Colonic mucosa (tissue), 4 donors: ENCODE measurements at regions not wholly inside any gene's neighbourhood (a gene's known extent, or its start where the extent isn't known, plus 50 kb on each side); places are given as distances from the start of the nearest gene placed in this dataset.
"Not testable (repeated sequence)": the region's sequence is repeated elsewhere in the genome, so short reads cannot be mapped to it uniquely, and the experiment has no call there.

ENCODE experiments used
- DNase-seq: peaks from one replicate; pipeline ENCODE4 v3.0.0-alpha.2; 2020
- H3K27ac ChIP-seq: fragments of 200-600 bp; one replicate; pipeline ENCODE4 v1.8.0; 2021
- H3K27me3 ChIP-seq: fragments of 200-600 bp; one replicate; pipeline ENCODE4 v1.8.0; 2021
- H3K36me3 ChIP-seq: fragments of 200-600 bp; one replicate; pipeline ENCODE4 v1.8.0; 2021
- H3K4me1 ChIP-seq: fragments of 200-600 bp; one replicate; pipeline ENCODE4 v1.8.0; 2021; ENCODE audit warnings: mild to moderate bottlenecking
- H3K4me3 ChIP-seq: fragments of 200-600 bp; one replicate; pipeline ENCODE4 v1.8.0; 2021
- H3K9ac ChIP-seq, 2 donors: one replicate each; pipeline ENCODE4 v1.7.0; 2013; ENCODE audit warnings: control low read depth in 2 of 2, low read depth in 2 of 2, low read length in 2 of 2
- H3K9me3 ChIP-seq: fragments of 200-600 bp; one replicate; pipeline ENCODE4 v1.8.0; 2021
- intact Hi-C: fragments of 100-400 bp; cut with DNase I; formaldehyde crosslinking; loops from one replicate; pipeline ENCODE4 v1.14.1; 2022
- TF ChIP-seq, protein P1 (sequence below): fragments of 200-600 bp; IDR thresholded peaks from one replicate; pipeline ENCODE4 v1.8.0; 2022; ENCODE audit warnings: antibody characterized with exemption, mild to moderate bottlenecking
- donor health status: healthy.
- donor health status: DM: no; HTN: no; CAD: no.
- donor health status: DM: no; HTN: no; CAD: no.

DNA sequence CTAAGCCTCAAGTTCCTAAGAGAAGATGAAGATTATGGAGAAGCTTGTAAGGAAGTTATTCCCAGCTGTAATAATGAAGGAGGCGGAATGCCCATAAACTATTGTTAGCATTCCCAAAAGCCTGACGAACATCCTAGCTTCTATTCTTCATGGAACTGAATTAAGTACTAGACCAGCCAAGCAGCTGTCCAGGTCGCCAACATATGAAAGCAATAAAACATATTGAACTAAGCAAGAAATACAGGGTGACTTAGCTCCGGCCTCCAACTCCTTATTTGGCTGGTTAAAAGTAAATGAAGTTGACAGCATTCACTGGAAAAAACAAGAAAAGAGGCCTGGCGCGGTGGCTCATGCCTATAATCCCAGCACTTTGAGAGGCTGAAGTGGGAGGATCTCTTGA is 174.0 kb upstream of the TPM1 start:
- Histone ChIP-seq H3K27ac (peak overlapping the region; percentile 66), H3K9ac (no peak overlapping the region), H3K9me3 (no peaks in the 10 kb centered on the region), H3K36me3 (no peaks in the 10 kb centered on the region), H3K4me3 (no peak overlapping the region), H3K27me3 (no peaks in the 10 kb centered on the region), H3K4me1 (peaks cover 13% of the 10 kb centered on the region)
- TF ChIP-seq, protein P1, sequence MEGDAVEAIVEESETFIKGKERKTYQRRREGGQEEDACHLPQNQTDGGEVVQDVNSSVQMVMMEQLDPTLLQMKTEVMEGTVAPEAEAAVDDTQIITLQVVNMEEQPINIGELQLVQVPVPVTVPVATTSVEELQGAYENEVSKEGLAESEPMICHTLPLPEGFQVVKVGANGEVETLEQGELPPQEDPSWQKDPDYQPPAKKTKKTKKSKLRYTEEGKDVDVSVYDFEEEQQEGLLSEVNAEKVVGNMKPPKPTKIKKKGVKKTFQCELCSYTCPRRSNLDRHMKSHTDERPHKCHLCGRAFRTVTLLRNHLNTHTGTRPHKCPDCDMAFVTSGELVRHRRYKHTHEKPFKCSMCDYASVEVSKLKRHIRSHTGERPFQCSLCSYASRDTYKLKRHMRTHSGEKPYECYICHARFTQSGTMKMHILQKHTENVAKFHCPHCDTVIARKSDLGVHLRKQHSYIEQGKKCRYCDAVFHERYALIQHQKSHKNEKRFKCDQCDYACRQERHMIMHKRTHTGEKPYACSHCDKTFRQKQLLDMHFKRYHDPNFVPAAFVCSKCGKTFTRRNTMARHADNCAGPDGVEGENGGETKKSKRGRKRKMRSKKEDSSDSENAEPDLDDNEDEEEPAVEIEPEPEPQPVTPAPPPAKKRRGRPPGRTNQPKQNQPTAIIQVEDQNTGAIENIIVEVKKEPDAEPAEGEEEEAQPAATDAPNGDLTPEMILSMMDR = no peak
- no peak for DNase-seq
- intact Hi-C loops = no loop called here

DNA sequence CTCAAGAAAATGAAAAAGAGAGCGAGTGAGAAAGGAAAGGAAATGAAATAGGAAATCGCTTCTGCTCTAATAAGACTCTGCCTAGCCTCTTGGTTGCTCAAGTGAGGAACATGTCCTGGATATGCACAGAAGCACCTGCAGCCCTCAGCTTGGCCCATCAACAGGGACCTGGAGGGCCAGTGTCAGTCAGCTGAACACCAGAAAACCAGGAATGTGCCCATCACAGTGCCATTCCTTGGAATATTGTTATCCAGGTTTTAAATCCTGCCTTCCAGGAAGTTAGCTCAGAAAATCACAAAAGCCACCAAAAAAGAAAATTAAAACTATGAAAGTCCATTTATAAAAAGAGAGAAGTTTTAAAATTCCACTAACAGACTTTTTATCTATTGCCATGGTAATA is 173.4 kb upstream of the TPM1 start:
- Histone ChIP-seq H3K9ac (no peak overlapping the region), H3K4me1 (peaks cover 13% of the 10 kb centered on the region), H3K36me3 (no peaks in the 10 kb centered on the region), H3K27ac (peak overlapping the region; percentile 66), H3K4me3 (no peak overlapping the region), H3K9me3 (no peaks in the 10 kb centered on the region), H3K27me3 (no peaks in the 10 kb centered on the region)
- TF ChIP-seq, protein P1 = no peak
- intact Hi-C loops = no loop called here
- no peak for DNase-seq

DNA sequence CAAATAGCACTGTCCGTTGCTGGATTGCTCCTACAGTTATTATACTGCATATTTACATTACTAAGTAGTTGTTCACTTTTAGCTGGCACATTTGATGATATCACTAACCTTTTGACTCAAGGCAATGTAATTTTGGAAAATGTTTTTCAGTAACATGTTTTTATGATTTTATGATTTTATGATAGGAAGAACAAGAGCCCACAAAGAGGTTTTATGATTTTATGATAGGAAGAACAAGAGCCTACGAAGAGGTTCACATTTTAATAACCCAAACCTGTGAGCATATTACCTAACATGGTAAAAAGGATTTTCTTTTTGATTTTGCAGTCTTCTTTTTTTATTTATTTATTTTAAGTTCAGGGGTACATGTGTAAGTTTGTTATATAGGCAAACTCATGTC is 172.3 kb upstream of the TPM1 start:
- intact Hi-C loops = no loop called here
- DNase-seq = no peak
- H3K9ac ChIP-seq = no peak overlapping the region
- no peaks in the 10 kb centered on the region for H3K36me3 ChIP-seq
- no peak overlapping the region for H3K4me3 ChIP-seq
- TF ChIP-seq, protein P1 = no peak
- H3K4me1 ChIP-seq = peaks cover 13% of the 10 kb centered on the region
- no peaks in the 10 kb centered on the region for H3K27me3 ChIP-seq
- H3K27ac ChIP-seq = peak overlapping the region; percentile 74
- H3K9me3 ChIP-seq = no peaks in the 10 kb centered on the region

DNA sequence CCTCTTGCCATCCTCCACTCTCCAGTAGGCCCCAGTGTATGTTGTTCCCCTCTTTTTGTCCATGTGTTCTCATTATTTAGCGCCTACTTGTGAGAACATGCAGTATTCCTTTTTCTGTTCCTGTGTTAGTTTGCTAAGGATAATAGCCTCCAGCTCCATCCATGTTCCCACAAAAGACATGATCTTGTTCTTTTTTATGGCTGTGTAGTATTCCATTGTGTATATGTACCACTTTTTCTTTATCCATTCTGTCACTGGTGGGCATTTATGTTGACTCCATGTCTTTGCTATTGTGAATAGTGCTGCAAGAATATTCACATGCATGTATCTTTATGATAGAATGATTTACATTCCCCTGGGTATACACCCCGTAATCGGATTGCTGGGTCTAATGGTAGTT is 171.8 kb upstream of the TPM1 start:
- Histone ChIP-seq H3K4me1 (peaks cover 13% of the 10 kb centered on the region), H3K27ac (peak overlapping the region; percentile 74)
- H3K27me3 ChIP-seq, DNase-seq, H3K9ac ChIP-seq, H3K9me3 ChIP-seq, H3K36me3 ChIP-seq, H3K4me3 ChIP-seq, intact Hi-C loops: not testable (repeated sequence)

DNA sequence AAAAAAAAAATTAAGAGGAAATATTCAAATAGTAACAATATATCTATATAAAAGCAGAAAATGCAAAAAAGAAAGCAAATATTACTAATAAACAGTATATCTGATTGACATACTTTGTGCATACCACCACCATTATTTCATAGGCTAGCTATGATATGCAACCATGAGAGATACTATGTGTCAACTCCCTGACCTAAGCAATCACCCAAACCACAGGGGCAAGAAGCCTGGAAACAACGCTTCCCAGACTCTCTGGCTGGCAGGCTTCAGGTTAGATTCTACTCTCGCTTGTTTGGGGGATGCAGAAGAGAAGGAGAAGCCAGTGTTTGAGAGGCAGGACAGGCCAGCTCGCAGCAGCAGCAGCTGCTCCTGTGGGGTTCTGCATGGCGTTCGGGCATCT is 169.3 kb upstream of the TPM1 start:
- no peaks in the 10 kb centered on the region for H3K36me3 ChIP-seq
- H3K4me1 ChIP-seq = peaks cover 13% of the 10 kb centered on the region
- no peaks in the 10 kb centered on the region for H3K9me3 ChIP-seq
- DNase-seq = no peak
- intact Hi-C loops = no loop called here
- H3K27ac ChIP-seq = no peak overlapping the region
- TF ChIP-seq, protein P1 = no peak
- no peak overlapping the region for H3K9ac ChIP-seq
- no peak overlapping the region for H3K4me3 ChIP-seq
- no peaks in the 10 kb centered on the region for H3K27me3 ChIP-seq

DNA sequence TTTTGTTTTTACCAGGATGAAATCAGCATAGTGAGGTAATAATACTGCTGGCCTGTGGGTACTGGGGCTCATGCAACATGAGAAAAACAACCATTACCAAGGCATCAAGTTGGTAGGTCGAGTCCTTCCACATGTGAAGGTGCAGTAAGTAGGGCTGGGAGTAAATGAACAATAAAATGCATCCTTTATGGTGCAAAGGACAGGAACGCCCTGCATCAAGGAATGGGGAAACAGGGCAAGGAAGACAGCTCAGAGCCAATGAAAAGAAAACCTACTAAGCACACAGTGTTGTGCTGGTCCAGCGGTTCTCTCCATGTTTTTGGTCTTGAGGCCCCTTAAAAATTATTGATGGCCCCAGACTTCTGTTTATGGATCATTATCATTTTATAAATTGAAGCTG is 168.5 kb upstream of the TPM1 start:
- TF ChIP-seq, protein P1 = no peak
- H3K27ac ChIP-seq = peak overlapping the region; percentile 42

More for the DNA sequence above, 168.5 kb upstream of the TPM1 start:
- H3K9me3 ChIP-seq = no peaks in the 10 kb centered on the region
- no peak overlapping the region for H3K4me3 ChIP-seq
- H3K36me3 ChIP-seq = no peaks in the 10 kb centered on the region
- DNase-seq = peak; percentile 59
- no peak overlapping the region for H3K9ac ChIP-seq
- intact Hi-C loops = no loop called here
- peaks cover 10% of the 10 kb centered on the region for H3K4me1 ChIP-seq
- H3K27me3 ChIP-seq = no peaks in the 10 kb centered on the region
